HG03571 (cell line): ENCODE measurements at regions not wholly inside any gene's neighbourhood (a gene's known extent, or its start where the extent isn't known, plus 50 kb on each side); places are given as distances from the start of the nearest gene placed in this dataset.
"Not testable (repeated sequence)": the region's sequence is repeated elsewhere in the genome, so short reads cannot be mapped to it uniquely, and the experiment has no call there.

Experiments used
- ATAC-seq: cut with Tn5 transposase; IDR thresholded peaks from one replicate; pipeline ENCODE4 v1.9.1; 2021; ENCODE audit not compliant: unreplicated experiment

DNA sequence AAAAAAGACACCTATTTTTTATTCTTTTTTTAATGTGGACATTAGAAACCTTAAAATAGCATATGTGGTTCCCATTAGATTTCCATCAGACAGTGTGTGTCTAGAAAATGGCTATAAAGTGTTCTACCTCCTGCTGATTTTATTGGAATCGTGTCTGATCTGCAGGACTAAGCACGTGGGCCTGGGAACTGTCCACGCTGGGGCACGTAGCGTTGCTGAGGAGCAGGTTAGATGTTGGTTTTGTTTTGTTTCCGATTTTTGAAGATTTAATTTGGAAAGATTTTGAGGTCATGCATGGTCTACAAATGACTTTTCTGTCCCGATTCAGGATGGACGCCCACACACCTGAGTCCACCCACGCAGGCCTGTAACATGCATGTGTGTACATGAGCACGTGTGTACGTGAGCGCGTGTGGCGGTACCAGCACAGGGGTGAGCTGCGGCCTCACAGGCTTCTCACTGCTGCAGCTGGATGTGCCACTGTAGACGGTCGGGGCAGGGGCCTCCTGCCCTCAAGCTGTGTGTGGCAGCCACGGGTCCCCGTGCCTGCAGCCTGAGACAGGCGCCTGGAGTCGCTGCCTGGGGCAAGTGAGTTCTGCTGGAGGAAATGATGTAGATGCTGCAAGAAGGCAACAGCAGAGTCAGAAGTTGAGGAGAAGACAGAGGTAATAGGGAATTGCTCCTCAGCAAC lies 99.7 kb upstream of the CTDP1 start:
- ATAC-seq = no peak

DNA sequence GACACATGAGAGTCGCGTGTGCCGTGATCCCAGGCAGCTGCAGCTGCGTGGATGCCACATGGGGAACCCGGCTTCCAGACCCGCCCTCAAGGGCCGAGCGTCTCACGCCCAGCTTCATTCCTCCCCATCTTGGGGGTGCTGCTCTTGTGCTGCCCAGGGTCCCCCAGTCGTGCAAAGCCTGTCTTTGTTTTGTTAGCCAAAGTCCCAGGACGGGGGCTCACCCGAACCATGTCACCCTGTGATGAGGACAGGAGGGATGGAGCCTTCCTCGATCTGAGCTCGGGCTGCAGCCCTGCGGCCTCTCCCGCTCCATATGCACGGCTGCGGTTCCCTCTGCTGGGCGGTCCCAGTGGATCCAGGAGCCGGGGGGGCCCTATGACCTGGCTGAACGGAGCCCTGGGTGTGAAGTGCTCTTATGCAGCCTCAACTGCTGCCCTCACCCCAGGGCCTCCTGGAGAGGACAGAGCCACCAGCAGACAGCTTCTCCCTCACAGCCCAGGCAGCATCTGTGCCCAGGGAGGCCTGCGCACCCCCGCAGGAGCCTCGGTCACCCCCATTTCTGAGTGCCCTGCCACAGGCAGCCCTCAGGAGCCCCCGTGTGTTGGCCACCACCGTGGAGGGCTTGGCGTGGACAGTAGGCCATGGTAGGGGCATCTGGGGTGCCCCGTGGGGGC lies 99.0 kb upstream of the CTDP1 start:
- no peak for ATAC-seq

DNA sequence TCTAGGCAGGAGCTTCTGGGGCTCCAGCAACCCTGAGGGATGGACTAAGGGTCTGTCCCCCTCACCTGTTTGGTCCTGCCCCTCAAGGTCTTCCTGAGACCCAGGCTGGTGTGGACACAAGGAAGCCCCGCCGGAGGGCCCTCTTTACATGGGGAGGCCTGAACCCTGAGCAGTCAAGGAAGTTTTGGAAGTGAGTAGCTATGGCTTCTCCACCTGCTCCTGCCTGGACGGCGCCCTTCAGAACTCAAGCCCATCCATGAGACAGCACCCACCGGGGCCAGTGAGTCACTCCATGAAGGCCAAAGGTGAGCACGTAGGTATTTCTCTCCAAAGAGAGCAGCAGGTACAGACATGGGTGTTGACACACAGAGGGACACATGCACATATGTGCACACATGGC lies 98.2 kb upstream of the CTDP1 start:
- no peak for ATAC-seq

DNA sequence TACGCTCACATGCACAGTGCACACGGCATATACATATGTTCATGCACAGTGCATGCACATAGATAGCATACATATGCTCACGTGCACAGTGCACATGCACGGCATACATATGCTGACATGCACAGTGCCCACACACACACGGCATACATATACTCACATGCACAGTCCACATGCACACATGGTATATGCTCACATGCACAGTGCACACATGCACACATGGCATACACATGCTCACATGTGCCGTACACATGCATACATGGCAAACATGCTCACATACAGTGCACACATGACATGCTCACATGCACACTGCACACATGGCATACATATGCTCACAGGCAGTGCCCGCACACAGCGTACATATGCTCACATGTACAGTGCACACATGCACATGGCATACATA lies 97.7 kb upstream of the CTDP1 start:
- no peak for ATAC-seq

DNA sequence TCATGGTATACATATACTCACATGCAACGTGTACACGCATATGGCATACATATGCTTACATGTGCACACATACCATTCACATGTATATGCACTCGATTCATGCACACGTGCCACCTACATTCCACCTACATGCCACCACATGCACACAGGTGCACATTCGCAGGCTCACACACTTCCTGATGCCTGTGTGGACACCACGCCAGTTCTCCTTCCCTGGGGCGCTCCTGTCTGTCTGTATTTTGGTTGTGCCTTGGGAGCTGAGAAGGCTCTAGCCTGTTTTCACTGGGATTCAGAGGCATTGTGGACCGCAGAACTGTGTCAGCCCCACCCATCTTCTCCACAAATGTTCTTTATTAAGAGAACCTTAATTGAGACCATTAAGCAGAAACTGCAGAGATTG lies 96.6 kb upstream of the CTDP1 start:
- ATAC-seq = no peak

DNA sequence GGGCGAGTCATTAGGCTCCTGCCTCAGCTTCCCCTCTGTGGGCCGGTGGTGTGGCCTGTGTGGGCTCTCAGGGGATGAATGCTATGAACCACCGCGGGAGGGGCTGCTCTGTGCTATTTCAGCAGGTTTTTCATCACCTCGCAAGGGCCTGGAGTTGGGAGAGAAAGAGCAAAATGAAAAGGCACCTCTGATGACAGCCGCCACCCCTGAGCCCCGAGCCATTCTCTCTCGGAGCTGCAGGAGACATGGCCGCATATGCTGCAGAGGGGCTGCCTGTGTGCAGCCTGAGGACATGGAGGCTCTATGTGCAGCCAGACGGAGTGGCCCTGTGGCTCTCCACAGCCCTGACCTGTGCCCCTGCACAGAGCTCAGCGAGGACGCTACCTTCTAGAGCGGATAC lies 96.2 kb upstream of the CTDP1 start:
- no peak for ATAC-seq

DNA sequence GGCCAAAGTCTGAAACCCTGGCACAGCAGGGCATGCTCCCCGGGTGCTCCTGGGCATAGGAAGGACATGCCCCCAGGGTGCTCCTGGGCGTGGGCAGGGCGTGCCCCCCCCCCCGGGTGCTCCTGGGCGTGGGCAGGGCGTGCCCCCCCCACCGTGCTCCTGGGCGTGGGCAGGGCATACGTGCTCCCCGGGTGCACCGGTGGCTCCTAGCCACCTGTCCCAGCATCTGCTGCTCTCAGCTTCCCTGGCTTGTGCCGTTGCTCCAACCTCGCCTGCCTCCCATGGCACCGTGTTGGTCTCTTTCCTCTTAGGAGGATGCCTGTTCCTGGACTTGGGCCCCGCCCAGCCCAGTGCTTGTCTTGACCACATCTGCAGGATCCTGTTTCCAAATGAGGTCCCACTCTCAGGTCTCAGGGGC lies 95.6 kb upstream of the CTDP1 start:
- ATAC-seq = no peak

DNA sequence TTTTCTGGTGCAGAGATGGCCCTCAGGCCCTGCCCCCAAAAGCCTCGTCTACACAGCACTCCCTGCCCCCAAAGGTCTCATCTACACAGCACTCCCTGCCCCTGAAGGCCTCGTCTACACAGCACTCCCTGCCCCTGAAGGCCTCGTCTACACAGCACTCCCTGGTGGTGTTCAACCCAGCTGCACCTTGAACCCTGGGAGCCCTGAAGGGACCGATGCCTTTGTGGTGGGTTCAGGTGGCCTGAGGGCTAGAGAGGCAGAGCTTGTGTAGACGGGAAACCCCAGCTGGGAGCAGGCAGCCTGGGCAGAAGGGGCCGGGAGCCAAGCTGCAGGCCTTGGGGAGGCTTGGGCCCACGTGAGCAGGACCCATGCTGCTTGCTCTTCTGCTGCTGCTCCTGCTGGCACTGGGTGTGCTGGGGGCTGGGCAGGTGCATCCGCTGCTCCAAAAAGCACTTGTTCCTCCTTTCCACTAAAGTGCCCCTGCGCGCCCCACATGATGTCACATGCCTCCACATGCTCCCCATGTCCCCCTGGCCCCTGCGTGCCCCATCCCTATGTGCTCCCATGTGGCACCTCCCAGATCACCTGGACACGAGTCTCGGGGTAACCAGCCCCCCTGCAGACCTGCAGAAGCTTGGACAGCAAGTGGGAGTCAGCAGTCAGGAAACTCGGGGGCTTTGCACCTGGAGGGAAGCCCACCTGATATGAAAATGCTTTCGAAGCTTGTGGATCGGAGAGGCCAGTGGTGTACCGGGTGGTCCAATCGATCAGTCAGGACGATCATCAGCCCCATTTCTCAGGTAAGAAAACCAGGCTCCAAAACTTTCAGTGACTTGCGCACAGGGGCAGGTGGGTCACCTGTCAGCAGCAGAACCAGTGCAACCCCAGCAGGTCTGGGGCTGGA lies 94.9 kb upstream of the CTDP1 start:
- ATAC-seq = no peak

DNA sequence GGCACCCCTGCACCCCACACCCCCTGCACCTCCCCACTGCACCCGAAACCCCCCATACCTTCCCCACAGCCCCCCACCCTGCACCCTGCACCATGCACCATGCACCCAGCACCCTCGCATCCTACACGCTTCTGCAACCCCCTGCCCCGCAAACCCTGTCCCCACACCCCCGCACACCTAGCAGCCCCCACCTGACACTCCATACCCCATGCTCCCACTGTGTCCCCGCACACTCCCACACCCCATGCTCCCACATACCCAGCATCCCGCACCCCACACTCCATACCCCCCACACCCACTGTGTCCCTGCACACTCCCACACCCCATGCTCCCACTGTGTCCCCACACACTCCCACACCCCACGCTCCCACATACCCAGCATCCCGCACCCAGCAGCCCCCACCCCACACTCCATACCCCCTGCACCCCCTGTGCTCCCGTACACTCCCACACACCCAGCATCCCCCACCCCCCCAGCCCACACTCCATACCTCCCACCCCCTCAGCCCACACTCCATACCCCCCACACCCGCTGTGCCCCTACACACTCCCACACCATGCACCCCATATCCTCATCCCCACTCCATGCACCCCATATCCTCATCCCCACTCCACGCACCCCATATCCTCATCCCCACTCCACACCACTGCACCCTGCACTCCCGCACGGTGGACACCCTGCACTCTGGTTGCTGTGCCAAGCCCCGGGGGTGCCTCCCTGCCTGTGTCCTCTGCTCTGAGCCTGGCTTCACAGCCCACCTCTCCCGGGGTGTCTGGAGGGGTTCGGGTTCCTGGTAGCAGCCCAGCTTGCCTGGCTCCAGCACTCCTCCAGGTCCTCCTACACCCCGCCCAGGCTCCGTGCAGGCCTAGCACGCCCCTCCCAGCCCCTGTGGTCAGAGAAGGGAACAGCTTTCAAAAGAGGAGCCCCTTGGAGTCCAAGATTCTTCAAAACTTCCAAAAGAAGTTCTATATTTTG lies 93.9 kb upstream of the CTDP1 start:
- ATAC-seq = no peak

DNA sequence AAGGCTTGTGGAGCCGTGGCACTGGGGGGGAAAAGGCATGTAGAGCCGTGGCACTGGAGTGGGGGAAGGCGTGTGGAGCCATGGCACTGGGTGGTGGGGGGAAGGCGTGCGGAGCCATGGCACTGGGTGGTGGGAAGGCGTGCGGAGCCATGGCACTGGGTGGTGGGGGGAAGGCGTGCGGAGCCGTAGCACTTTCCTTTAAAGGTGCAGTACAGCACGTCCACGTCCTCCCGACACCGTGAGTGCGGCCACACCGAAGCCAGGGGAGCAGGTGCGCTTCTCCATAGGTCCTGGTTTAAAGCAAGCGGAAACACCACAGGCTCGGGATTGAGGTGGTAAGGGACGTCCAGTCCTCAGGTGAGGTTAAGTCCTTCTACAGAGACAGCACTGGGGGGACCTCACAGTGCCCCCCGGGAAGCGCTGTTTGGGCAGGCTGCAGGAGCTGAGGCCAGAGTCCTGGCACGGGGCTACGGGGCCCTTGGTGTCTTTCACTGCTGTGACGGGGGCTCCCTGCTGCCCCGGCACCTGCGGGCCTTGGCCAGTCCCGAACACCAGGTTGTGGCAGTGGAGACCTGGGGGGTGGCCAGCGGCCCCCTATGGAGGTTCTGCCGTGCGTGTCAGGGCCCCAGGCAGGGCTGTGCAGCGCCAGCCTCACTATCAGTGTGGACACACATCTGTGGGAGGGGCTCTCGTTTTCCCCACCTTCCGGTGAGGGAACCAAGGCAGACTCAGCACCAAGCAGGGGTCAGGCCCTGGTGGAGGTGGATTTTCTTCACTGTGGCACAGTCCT lies 93.0 kb upstream of the CTDP1 start:
- ATAC-seq = no peak

DNA sequence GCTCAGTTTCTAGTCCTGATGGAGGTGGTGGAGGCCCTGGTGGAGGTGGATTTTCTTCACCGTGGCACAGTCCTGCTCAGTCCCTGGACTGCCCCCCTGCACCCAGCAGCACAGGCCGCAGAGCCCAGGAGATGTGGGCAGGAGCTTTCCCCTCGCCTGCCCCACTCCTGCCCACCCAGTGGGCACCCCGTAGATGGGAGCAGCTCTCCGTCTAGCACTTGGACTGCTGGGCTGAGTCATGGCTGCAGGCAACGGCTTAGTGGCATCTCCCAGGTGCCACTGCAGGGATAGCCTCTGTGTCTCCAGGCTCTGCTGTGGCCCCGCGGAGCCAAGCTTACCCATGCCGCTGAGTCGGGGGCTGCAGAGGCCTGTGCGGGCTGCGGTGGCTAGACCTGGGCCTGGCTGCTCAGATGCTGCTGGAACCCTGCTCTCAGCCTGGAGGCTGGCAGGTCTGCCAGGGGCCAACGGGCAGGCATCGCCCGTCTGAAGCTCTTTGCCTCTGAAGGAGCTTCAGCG lies 92.3 kb upstream of the CTDP1 start:
- ATAC-seq = no peak

DNA sequence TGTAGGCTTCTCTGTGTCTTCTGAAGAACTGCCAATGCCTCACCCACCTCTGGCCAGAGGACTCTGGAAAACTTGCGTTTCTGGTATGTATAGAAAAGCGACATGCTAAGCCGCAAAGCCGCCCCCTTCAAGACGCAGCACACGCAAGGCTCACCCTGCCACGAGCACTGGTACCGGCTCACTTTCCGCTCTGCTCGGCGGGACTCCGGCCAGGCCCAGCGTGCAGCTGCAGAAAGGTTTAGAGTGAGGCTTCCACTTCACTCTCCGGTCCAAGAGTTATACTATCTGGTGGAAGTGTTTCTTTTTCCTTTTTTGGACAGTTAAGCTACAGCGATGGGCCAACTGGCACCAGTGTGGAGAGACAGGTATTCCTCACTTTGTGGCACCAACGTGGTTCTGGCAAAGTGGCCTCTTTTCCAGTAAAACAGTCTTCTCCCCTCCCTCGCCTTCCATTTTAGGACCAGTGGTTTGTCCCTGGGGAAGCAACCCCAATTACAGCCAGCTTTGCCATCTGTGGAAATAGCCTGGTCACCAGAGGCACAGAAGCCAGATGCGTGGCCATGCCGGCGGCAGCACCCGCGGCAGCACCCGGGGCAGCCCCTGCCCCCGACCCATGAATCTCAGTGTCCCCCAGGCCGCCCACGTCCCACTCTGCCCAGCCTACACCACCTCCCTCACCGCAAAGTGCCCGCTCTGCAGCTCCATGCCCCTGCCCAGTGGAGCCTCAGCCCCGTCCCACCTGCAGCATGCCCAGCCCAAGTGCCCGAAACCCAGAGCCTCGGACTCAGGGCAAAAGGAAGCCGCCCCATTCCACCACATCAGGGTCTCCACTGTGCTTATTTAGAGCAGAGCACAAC lies 91.6 kb upstream of the CTDP1 start:
- no peak for ATAC-seq

DNA sequence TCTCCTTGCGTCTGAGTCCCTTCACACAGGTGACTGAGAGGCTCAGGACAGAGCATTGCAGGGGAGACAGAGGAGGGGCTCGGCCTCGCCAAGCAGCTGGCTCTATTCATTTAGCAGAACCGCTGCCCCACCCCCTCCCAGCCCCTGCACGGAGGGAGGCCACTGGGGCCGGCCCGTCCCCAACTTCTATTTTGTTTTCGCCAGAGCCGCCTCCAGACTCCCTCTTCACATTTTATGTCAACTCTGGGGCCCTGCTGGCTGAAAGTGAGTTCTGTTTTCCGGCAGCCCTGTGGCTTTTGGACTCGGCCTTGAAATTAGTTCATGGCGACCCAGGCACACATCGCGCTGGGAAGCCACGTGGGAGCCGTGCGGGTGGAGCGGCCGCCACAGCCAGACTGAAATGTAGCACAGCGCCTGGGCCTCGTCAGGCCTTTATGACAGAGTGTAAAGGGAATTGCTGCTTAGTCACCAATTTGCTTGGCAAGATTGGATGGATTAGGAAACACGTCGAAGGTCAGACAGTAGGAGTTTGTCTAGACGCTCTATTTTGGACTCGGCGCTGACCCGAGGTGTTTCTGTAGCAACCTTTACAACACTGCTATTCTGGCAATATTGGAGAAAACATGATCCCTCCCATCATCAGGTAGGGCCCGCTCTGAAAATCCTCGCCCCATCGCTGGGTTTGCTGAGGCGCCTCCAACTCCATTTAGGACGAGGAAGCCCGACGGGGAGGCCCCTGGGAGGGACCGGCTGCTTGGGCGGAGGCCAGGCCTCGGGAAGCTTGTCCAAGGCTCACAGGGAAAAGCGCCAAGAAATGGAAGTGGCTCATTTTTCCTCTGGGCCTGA lies 90.7 kb upstream of the CTDP1 start:
- ATAC-seq = no peak

DNA sequence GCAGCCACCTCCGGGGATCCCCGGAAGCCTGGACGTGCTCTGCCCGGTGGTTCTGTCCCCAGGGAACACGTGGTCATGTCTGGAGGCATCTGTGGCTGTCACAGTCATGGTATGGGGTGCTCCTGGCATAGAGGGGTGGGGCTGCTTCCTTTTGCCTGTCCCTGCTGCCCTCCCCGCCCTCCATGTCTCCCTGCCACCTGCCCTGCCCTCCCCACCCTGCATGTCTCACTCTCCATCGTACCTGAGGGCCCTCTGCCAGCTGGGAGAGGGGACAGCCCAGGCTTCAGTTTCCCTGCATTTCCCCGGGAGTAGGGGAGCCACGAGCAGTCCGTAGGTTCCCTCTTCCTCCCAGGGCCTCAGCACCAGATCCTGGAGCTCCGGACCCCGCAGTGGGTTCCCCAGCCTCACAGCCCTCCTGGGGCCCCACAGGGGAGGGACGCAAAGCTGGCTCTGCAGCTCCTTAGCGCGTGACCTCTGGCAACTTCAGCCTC lies 90.0 kb upstream of the CTDP1 start:
- ATAC-seq = no peak

DNA sequence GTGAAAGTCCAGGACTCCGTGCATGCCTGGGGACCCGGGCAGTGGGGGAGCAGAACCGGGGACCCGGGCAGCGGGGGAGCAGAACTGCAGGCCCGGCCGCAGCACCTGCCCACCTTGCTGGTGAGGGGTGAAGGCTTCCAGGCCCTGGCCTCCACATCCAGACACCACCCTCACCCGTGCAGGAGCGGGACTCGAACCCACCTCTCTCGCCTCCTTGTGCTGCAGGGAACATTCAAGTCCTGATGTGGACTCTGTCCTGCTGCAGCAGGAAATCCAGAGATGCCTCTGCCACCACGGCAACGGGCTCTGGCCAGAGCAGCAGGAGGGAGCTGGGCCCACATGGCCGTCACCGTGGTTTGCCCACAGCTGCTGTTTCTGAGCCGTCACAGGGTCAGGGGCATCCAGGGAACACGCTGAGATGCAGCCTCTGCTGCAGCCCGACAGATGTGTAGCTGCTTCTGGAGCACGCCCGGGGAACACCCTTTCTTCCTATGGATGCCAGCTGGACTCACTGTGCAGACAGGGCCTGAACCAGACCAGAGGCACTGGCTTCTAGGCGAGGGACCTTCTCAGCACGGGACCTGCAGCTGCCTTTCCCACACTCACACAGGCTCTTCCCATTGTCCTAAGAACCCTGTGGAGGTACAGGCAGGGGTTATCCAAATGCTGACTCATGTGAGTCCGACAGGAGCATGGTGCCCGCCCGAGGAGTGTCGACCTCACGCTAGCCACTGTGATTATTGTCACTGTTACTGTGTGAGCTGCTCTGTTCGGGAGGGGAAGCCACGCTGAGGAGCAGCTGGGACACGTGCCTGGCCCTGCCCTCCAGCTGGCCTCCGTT lies 89.2 kb upstream of the CTDP1 start:
- ATAC-seq = no peak

DNA sequence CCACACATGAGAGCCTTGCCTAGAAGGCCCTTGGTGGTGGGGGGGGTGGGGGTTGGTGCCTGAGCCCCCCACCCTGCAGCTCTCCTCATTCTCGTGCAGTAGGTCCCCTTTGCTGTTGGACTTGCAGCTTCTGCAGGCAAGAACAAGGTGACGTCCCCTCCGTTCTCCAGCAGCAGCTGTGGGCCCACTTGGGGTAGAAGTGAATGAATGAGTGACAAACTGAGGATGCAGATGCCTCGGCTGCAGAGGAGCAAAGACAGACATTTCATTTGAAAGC lies 88.6 kb upstream of the CTDP1 start:
- ATAC-seq = no peak

DNA sequence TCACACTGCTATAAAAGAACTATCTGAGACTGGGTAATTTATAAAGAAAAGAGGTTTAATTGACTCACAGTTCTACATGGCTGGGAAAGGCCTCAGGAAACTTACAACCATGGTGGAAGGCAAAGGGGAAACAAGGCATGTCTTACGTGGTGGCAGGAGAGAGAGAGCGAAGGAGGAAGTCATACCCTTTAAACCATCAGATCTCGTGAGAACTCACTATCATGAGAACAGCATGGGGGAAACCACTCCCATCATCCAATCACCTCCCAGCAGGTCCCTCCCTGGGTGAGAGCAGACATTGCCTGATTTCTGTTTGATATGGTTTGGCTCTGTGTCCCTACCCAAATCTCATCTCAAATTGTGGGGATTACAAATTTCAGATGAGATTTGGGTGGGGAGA lies 86.9 kb upstream of the CTDP1 start:
- ATAC-seq = not testable (repeated sequence)
